HG03439 (cell line): ENCODE measurements at regions not wholly inside any gene's neighbourhood (a gene's known extent, or its start where the extent isn't known, plus 50 kb on each side); places are given as distances from the start of the nearest gene placed in this dataset.

Source experiments
- ATAC-seq: cut with Tn5 transposase; IDR thresholded peaks from one replicate; pipeline ENCODE4 v1.9.1; 2021; ENCODE audit warnings: mild to moderate bottlenecking, moderate library complexity; ENCODE audit not compliant: unreplicated experiment

DNA sequence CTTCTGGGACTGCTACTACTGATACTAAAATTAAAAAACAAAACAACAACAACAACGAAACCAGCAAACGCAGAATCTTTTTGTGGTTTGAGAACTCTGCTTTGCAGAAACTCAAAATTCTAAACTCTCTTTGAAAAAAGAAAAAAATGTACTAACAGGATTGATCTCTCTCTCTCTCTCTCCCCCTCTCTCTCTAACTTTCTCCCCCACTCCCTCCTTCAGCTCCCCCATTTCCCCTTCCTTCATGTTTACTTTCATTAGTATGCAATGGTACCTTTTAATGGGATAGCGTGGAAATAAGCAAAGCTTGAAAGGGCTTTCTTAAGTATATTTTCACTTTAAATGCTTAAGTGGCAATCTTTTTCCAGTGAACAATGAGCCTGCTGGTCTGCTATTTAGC is 562.6 kb upstream of the ADGRL2 start:
- ATAC-seq = no peak

DNA sequence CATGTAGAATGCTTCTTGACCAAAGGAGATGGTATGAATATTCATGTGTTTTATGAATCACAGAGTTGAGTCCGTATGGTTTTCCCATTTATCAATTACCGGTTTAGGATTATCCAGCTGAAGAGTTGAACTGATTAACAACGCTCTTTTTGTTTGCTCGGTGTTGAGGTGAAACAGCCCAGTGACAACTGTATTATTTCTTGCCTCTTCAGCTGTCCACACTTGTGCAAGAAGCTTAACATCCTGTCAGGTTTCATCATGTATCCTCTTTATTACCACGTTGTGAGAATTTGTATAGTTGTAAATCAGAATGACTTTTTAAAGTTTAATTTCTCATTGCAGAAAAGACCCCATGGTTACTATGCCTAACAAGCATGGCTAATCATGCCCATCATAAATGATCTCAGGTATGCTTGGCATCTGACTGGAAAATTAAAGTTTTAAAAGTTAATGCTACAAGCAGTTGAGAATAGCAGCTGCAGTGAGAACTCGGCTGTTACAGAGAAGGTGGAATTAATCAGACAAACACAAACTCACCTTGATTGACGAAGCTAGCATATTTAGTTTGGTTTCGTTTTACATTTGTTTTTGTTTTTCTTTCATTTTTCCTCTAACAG is 563.2 kb upstream of the ADGRL2 start:
- peak; percentile 58 for ATAC-seq

DNA sequence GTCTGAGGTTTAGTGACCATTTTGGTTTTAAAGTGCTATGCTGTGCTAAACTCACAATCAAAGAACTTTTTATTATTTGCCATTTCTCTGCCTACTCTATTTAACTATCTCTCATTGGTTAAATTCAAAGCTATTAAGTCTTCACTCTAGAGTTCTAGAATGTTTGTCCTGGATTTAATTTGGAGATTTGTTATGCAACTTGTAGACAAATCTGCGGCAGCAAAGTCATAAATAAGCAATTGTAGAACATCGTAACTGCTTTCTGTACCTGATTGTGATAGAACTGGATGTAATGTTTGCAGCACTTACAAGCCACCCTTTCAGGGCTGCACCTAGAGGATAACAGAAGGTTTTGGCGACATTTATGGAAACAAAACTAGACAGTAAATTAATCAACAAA is 566.5 kb upstream of the ADGRL2 start:
- ATAC-seq = no peak

DNA sequence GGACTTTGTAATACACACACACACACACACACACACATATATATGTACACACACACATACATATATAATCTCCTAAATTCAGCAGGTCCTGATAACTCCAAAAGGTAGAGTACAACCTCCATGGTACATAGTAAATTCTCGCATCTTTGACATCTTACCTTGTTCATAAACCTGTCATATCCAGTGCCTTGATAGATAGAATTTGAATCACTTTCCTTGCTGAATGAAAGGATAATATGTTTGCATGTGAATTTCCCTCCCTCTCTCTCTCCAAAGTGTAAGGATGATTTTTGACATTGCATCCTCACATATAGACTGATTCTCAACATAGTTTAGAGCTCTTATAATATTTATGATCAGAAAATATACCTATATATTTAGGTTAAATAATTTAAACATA is 567.1 kb upstream of the ADGRL2 start:
- no peak for ATAC-seq

DNA sequence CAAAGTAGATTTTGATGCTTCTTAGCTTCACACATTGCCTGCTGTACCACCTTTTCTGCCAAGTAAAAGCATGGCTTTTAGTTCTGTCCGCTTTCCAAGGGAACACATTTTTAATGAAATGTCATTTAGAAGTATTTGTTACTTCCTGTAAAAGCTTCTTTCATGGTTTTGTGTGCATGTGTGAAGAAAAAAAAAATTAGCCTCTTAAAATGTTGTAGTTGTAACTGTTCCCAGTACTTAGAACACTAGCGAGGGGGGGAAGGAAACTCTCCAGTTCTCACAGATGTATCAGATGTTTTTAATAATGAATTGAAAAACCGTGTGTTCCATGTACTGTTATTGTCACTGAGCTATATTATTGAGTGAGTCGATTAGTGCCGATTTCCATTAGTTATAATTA is 568.3 kb upstream of the ADGRL2 start:
- ATAC-seq = no peak

DNA sequence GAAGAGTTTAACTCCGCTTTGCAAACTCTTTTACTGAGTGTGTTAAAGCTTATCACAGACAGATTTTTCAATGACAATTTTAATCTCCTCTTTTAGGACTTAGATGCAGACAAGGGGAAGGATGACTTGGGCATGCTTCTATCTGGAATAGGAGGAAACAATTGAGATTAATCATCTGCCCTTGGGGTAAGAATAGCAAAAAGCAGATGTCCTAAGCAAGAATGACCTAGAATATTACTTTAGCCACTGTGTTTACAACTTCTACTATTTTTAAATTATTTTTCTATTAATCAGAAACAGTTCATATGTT is 569.0 kb upstream of the ADGRL2 start:
- no peak for ATAC-seq

DNA sequence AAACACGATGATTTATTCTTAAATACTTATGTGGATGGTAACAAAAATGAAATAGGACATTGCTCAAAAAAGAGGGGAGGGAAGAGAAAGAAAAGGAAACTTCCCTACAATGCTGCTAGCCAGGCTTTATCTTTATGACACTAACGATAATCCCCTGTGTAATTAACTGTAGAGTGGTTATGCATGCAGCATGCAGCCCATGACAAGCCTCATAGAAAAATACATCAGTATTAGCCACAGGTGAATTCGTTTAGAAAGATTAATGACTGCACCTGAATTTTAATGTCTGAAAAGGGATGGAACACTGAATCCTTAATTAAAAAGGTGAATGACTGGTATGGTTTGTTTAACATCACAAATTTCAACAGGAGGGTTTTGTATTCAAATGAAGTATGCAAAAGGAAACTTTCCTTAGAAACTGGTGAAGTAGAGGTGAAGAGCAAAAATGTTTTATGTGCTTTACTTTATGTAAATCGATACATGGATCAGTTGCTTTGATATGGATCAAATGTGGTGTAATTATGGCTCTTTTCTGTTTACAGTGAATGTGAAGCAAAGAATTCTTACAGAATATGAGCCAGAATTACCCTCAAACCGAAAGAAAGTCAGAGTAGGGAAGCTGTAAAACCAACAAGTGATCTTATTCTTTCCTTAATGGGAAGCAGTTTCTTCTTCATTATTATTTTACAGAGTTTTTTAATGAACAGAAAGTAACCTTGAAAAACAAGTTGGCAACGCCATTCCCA is 569.6 kb upstream of the ADGRL2 start:
- ATAC-seq = no peak

DNA sequence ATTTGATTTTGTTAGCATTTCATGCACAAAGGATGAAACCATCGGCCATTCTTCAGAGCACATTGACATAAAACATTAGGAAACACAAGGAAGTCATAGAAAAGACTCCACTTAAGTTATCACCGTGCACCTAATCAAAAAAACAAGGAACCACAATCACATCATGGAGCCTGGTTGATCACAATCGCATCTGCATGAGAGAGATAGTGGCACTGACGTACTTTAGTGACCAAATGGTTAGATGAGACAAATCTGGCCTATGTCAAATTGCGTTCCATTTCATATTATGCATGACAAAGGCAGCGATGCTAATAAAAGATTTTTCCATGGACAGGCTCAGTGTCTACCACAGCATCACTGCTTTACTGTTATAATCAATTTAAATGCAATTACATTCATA is 571.8 kb upstream of the ADGRL2 start:
- no peak for ATAC-seq

DNA sequence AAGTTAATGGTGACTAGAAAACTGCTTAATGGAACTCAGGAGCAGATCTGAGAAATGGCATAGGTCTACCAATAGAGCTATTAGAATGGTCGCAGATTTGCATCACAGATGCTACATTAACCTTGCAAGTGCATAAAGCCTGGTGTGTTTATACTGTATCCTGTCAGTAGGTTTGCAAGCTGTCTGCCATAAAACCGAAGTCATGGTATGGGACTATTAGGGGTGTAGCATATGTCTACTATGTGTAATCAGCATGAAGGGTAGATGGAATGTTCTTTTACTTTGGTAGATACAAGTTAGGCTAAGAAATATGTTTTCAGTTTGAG is 574.2 kb upstream of the ADGRL2 start:
- ATAC-seq = peak; percentile 47

DNA sequence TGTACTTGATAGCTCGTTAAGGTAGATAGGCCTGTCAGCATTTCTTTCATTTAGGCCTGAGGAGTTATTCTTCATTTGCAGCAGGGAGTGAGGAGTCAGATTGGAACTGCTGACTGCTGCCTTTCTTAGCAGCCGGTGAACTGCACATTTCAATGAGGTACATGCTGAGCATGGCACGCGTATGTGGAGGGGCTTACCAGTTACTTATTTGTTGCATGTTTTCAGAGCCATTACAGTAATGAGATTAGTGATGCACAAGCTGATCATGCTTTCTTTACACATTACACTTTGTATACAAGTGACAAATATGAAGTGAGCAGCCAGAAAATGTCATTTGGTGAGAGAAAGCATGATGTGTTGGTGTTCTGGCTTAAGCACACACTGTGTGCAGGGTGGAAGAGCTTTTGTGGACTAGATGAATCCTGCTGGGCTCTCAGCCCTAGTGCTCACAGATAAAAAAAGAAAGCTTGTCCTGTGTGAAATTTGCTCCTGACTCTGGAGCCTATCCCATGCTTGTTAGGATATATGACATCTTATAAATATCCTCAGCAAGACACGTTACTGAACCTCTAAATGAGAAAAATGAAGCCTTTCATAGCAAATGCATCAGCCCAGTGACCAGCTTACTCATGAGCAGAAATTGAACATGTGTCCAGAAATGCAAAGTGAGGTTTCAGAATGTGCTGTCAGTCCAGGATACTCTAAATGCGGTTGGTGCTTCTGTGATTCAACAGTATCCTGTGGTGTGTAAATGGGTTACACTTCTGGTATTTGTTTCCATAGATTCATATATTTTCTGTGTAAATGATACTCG is 574.7 kb upstream of the ADGRL2 start:
- peak; percentile 91 for ATAC-seq

DNA sequence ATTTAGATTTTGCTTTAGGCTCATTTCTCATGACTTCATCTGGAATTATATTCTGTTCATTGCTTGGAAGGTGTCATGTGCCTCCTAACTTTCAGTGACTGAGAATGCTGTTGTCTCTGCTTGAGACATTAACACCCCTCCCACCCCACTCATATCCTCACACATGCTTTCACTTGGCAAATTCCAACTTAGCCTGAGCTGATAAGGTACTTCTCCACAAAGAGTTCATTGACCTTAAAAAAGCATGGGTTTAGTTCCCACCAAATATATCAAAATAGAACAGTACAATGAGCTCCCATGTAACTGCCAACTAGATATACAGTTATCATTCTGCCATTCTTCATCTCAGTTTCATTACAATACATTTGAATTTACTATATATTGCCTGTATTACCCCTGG is 576.5 kb upstream of the ADGRL2 start:
- ATAC-seq = no peak

DNA sequence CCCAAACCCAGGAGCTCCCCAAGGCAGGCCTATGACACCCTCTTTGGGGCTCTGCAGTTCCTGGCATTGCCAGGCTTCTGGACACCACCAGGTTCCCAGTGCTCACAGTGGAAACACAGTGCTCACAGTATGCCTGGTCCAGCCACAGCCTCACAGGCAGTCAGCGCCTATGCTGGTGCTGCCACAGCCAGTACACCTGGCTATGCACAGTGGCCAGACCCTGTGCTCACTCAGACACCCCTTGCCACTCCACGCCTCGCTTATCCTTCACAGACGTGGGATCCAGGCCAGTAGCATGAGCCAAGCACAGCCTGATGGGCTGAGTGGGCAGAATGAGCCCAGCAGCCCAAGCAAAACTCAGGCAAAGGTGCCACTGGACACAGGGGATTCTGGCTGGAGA is 579.2 kb upstream of the ADGRL2 start:
- no peak for ATAC-seq

DNA sequence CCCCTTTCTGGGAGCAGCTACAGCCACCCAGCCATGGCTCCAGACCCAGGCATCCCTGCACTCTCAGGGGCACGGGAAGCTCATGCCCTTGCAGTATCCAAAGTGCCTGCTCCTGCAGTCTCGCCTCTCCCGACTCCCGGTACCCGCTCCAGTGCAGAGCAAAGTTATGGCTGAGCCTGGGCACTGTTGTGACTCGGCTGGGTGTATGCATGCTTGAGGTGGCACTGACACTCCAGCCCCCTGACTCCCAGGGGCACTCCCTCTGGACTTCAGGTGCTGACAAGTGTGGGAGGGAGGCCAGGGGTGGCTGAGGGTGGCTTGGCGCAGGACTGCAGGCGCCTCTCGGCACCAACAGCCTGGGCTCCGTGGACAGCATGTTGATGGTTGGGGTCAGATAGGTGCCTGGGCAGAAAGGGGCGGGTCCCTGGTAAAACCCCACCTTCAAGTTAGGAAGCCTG is 580.1 kb upstream of the ADGRL2 start:
- ATAC-seq = no peak

DNA sequence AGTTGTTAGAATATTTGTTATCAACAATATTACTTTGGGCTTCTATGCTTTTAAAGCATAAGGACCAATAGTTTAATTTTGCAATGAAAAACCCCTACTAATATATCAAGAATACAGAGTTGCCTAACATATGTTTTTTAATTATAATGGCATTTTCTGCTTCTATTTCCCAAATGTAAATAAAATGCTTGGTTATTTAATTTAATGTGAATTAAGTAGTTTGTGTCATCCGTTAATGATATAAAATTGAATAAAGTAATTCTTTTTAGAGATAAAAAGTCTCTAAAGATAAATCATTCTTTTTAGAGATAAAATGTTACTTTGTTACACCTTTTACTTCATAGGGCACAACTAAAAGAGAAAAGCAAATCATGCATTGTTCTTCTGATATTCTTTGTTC is 583.7 kb upstream of the ADGRL2 start:
- no peak for ATAC-seq

DNA sequence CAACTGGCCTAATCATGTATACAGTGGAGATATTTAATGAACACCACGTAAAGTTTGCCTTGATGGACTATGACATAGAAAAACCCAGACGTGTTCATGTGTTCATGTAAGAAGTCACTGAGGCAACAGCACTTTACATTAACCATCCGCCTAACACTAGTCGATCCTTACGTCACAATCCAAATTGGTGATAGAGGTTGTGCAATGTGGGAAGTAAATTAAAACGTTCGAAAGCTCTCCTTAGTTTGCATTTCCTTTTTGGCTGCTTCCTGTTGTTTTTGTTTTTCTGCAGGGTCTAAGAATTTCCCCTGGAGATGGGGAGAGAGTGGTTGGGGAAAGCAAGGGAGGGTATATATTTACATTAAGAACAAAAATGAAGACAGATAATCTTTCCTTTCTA is 587.5 kb upstream of the ADGRL2 start:
- no peak for ATAC-seq

DNA sequence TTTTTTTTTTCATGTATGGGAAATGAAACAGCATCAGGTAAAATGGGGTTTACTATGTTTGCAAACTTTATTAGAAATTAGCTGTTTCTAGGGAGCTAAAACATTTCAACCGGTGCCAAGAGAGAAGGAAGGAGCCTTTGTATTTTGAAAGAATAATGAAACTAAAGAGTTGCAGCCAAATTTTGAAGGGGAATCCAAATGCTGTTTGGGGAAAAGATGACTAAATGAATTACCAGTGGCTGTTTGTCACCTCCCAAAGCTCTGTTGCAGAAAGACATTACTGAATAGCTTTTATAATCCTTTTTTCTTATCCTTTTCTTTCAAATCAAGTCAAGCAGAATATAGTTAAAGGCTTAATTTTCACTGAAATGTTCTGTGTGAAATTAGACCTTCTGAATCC is 591.3 kb upstream of the ADGRL2 start:
- no peak for ATAC-seq

DNA sequence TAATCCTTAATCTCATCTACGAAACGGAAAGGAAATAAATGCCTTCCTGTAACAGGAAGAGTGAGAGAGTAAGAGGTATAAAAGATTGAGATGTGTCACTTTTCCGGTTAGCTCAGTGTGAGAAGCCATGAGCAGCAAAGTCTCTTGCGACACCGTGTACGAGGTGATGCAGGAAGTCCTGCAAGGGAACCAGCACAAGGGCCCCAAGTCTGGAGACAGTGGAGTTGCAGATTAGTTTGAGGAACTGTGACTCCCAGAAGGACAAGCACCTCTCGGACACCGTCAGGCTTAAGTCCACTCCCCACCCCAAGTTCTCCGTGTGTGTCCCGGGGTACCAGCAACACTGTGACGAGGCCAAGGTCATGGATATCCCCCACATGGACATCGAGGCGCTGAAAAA is 592.3 kb upstream of the ADGRL2 start:
- ATAC-seq = no peak

DNA sequence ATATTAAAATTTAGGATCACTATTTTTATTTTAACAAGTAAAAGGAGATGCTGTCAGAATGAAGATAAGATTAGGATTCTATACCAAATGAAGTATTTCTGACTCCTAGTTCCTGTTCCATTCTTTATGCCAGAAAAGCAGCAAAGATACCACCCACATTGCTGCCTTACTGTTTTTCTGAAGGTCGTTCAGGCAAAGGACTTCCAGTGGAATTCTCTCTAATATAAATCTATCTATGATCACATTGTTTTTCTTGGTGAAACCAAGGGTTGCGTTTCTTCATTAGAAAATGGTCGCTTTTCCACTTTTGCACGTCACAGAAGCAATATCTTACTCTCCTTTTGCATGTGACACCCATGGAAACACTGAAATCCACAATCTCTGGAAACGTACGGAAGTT is 594.8 kb upstream of the ADGRL2 start:
- no peak for ATAC-seq

DNA sequence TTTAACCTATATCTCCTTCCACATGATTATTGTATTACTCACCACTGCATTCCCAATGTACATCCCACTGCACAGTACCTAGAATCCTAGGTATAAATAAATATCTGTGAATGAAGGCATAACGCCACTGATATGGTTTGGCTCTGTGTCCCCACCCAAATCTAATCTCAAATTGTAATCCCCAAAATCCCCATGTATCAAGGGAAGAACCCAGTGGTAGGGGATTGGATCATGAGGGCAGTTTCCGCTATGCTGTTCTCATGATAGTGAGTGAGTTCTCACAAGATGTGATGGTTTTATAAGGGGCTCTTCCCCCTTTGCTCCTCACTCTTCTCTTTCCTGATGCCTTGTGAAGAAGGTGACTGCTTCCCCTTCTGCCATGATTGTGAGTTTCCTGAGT is 599.0 kb upstream of the ADGRL2 start:
- no peak for ATAC-seq

DNA sequence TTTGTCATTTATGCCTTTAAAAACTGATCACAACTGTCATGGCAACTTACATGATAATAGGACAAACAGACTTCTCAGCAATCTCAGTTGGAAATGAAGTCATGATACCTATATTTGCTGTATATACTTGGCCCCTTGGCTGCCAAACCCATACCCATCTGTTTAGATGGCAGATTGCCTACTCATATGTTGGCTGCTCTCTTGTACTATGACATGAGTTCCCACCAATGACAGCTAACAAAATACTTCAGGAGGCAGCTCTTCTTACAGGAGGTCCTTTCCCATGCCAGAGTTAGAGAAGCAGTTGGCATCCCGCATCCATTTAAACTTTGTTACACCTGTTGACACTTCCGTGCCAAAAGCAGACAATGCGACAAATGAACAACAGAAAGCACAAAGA is 603.1 kb upstream of the ADGRL2 start:
- ATAC-seq = no peak

DNA sequence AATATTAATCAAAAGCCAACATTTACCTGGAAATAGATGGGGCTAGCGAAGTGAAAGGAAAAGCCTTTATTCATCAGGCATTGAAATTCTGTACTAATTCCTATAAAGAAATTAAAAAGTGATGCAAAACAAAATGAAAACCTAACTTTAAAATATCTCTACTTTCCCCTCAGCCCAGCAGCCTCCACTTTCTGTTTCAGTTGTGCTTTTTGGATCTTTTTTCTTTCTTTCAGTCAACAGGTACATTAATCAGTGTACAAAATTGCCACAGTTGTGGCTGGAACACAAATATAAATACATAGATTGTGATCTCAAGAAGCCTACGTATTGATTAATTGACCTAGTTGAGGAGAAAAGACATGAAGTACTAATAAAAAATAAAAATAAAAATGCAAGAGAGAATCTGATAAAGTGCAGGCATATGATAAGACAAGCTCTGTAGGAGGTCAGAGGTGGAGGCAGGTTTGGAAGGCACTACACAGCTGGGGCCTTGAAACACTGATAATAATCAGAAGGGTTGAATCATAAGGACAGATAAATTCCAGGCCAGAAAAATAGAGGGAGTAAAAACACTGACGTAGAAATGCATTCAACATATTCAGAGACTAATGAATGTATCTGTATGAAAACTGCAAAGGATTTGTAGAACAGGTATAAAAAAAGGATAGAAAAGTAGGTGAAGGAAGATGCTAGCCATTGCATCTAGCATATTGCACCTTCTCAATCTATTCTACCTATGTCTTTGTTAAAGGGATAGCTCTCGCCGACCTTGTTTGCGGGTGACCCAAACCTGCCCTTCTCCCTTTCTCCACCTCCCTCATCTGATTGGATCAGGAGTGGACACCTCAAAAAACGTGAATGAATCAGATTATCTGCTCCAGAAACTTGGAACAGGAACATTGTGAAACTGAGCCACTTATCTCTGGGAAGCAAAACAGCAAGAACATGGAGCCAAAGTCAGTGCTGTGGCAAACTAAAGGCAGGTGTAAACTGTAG is 607.8 kb upstream of the ADGRL2 start:
- no peak for ATAC-seq
